ENCODE measurements at regions not wholly inside any gene's neighbourhood (a gene's known extent, or its start where the extent isn't known, plus 50 kb on each side); places are given as distances from the start of the nearest gene placed in this dataset.

DNA sequence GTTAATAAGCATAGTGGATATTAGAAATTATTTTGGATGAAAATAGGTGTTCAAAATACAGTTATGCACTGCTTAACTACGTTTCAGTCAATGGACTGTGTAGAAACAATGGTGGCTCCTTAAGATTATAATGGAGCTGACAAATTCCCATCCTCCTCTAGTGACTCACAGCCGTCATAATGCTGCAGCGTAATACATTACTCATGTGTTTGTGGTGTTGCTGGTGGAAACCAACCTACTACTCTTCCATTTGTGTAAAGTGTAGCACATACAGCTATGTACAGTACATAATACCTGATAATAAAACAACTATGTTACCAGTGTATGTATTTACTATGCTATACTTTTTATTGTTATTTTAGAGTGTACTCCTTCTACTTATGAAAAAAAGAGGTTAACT is 111.2 kb upstream of the TMCC3 start:
- TF ChIP-seq POLR2A (IDR thresholded peaks at IDR 0.05) (no peak), POLR2AphosphoS5 (IDR thresholded peaks at IDR 0.05) (no peak)
- TF ChIP-seq, protein P1, sequence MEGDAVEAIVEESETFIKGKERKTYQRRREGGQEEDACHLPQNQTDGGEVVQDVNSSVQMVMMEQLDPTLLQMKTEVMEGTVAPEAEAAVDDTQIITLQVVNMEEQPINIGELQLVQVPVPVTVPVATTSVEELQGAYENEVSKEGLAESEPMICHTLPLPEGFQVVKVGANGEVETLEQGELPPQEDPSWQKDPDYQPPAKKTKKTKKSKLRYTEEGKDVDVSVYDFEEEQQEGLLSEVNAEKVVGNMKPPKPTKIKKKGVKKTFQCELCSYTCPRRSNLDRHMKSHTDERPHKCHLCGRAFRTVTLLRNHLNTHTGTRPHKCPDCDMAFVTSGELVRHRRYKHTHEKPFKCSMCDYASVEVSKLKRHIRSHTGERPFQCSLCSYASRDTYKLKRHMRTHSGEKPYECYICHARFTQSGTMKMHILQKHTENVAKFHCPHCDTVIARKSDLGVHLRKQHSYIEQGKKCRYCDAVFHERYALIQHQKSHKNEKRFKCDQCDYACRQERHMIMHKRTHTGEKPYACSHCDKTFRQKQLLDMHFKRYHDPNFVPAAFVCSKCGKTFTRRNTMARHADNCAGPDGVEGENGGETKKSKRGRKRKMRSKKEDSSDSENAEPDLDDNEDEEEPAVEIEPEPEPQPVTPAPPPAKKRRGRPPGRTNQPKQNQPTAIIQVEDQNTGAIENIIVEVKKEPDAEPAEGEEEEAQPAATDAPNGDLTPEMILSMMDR (IDR thresholded peaks at IDR 0.05 in 8 of 11, conservative IDR thresholded peaks at IDR 0.05 in 3 of 11): no peak
